HFF-Myc (cell line): ENCODE measurements at regions not wholly inside any gene's neighbourhood (a gene's known extent, or its start where the extent isn't known, plus 50 kb on each side); places are given as distances from the start of the nearest gene placed in this dataset.

Experiments
- DNase-seq: peaks from one replicate; pipeline ENCODE4 v3.0.0-alpha.2; 2011; ENCODE audit warnings: low read depth; ENCODE audit errors: extremely low read depth
- H3K4me3 ChIP-seq: replicated peaks from 2 replicates; pipeline ENCODE4 v1.5.1; 2011; ENCODE audit warnings: low read depth, mild to moderate bottlenecking, control low read depth, low read length
- TF ChIP-seq, protein P1 (sequence below): IDR thresholded peaks from 2 replicates; pipeline ENCODE4 v1.5.1; 2012; ENCODE audit warnings: mild to moderate bottlenecking, low read depth, low read length, control low read depth; ENCODE audit errors: missing control alignments

DNA sequence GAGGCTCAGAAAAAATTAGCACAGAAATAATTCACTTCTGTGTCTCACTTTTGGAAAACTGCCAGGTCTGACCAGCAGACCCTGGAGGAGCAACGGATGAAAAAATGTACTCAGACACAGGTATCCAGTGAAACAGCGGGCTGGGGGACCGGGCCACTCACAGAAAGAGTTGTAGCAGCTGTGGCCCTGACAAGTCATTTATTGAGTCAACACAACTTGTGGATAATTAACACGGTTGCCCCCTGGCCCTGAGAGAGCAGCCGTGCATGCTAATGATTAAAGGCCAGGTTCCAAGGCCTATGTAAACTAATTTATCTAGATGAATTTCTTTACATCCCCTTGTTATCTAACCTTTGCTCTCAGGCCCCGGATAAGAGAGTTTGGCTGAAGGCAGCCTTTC lies 131.3 kb downstream of the AASDHPPT start:
- no peak overlapping the region for H3K4me3 ChIP-seq
- TF ChIP-seq, protein P1, sequence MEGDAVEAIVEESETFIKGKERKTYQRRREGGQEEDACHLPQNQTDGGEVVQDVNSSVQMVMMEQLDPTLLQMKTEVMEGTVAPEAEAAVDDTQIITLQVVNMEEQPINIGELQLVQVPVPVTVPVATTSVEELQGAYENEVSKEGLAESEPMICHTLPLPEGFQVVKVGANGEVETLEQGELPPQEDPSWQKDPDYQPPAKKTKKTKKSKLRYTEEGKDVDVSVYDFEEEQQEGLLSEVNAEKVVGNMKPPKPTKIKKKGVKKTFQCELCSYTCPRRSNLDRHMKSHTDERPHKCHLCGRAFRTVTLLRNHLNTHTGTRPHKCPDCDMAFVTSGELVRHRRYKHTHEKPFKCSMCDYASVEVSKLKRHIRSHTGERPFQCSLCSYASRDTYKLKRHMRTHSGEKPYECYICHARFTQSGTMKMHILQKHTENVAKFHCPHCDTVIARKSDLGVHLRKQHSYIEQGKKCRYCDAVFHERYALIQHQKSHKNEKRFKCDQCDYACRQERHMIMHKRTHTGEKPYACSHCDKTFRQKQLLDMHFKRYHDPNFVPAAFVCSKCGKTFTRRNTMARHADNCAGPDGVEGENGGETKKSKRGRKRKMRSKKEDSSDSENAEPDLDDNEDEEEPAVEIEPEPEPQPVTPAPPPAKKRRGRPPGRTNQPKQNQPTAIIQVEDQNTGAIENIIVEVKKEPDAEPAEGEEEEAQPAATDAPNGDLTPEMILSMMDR: no peak
- no peak for DNase-seq

DNA sequence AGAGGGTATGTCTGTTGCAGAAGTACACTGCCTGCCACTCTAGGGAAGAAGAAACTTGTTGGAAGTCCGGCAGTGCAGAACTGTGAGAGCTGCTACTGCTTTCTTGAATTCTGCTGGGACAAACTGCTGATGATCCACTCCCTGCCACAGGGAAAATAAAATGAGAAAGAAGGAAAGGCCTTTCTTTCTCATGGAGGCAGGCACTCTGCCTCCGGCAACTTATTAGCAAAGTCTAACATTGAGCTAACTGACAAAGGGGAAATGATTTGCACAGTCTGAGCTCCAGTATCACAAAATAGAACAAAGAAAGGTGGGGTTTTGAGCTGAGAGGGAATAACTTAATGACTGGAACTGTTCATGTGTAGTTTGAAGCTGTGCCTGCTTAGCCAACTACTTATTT lies 134.6 kb downstream of the AASDHPPT start:
- TF ChIP-seq, protein P1: no peak
- no peak overlapping the region for H3K4me3 ChIP-seq
- no peak for DNase-seq

DNA sequence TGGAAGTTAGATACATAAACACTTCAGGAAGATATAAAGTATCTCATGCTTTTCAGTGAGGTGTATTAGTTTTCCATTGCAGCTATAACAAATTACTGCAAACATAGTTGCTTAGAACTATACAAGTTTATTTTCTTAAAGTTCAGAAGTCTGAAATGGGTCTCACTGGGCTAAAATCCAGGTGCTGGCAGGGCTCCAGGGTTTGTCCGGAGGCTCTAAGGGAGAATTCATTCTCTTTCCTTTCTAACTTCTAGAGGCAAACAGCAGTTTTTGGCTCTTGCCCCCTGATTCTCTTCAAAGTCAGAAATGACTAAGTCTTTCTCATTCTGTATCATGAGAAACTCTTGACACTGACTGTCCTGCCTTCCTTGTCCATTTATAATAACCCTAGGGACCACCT lies 138.8 kb downstream of the AASDHPPT start:
- TF ChIP-seq, protein P1: no peak
- no peak overlapping the region for H3K4me3 ChIP-seq
- DNase-seq: no peak

DNA sequence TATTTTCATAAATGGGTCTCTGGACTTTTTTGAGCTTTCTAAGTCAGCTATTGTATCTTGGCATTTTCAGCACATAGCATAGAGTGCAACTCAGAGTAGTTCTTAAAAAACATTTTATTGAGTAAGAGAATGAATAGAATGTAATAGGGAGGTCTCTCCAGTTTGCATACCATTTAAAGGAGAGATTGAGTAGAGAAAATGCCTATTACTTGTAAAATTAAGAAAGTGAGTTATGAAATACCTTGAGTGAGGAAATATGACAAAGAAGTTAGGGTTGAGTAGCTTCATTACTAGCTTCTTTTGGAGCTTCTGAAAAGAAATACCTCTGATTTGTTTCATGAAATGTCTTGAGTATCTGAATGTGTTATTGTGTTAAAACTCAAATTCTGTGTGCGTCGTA lies 140.0 kb downstream of the AASDHPPT start:
- TF ChIP-seq, protein P1: no peak
- no peak overlapping the region for H3K4me3 ChIP-seq

DNA sequence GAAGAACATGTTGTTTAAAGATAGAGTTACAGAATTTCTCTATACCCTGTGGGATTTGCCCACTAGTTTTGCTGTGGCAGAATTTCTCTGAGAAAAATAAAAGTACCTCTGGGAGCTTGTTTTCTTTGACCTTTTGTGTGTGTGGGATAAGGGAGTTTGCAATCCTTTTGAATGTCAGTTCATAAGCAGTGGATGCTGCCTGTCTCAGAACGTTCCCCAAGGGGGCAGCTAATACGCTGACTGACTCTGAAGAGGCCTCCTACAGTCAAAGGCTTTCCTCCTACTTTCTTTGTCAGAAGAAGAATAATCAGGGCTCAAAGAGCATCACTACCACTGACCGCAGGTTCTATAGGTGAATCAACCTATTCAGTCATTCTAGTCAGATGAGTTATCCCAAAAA lies 140.6 kb downstream of the AASDHPPT start:
- DNase-seq: no peak
- no peak overlapping the region for H3K4me3 ChIP-seq
- TF ChIP-seq, protein P1: no peak

More for the DNA sequence above, 140.0 kb downstream of the AASDHPPT start:
- DNase-seq: no peak

DNA sequence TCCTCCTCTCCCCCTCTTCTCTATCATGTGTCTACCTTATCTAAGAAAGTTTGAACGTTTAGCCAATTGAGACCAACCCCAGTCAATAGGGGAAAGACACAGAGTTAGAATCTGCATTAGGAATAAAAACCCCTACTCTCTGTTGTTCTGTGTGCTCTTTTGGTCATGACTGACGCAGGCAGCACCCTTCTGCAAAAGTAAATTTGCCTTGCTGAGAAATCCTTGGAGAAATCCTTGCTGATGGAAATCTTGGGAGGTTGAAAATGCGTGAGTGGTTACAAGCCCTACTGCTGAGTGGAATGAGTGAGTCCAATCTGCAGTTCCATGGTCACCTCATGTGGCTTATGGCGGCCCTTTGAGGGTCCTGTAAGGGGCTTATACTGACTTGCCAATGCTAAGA lies 145.2 kb downstream of the AASDHPPT start:
- TF ChIP-seq, protein P1: no peak

DNA sequence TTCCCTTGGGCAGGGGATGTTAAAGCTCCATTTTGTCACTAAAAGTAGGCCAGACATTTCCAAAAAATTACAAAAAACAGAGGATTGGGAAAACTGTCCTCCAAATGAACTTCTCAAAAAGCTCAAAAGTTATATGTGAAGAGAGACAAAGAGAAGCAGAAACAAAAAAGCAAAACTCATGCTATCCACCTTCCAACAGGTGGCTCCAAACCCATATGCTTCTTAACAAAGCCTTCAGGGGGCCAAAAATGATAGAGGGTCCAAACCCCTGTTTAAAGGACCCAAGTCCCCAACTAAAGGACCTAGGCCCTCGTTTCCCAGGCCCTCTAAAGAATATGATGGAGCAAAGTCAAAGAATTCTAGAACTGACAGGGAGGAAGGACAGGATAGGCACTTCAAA lies 146.7 kb downstream of the AASDHPPT start:
- DNase-seq: no peak
- TF ChIP-seq, protein P1: no peak
- H3K4me3 ChIP-seq: no peak overlapping the region

More for the DNA sequence above, 145.2 kb downstream of the AASDHPPT start:
- DNase-seq: no peak
- H3K4me3 ChIP-seq: no peak overlapping the region
